Duodenal mucosa (tissue), 2 donors: ENCODE measurements at regions not wholly inside any gene's neighbourhood (a gene's known extent, or its start where the extent isn't known, plus 50 kb on each side); places are given as distances from the start of the nearest gene placed in this dataset.

Experiments
- H3K27ac ChIP-seq: one replicate; pipeline ENCODE4 v1.7.0; 2013; ENCODE audit warnings: low read depth, low read length
- H3K27me3 ChIP-seq, 2 donors: one replicate each; pipeline ENCODE4 v1.7.0; 2013; ENCODE audit warnings: low read length in 2 of 2, control low read depth in 1 of 2; ENCODE audit not compliant: insufficient read depth in 2 of 2, control insufficient read depth in 1 of 2
- H3K36me3 ChIP-seq, 2 donors: one replicate each; pipeline ENCODE4 v1.7.0; 2013; ENCODE audit warnings: low read length in 2 of 2, control low read depth in 1 of 2; ENCODE audit not compliant: insufficient read depth in 2 of 2, control insufficient read depth in 1 of 2
- H3K4me1 ChIP-seq, 2 donors: one replicate each; pipeline ENCODE4 v1.7.0; 2013; ENCODE audit warnings: low read length in 2 of 2, control low read depth in 1 of 2; ENCODE audit not compliant: insufficient read depth in 2 of 2, control insufficient read depth in 1 of 2
- H3K4me3 ChIP-seq, 2 donors: one replicate each; pipeline ENCODE4 v1.7.0; 2013; ENCODE audit warnings: low read length in 2 of 2, low read depth in 1 of 2
- H3K9ac ChIP-seq, 2 donors: one replicate each; pipeline ENCODE4 v1.7.0; 2013; ENCODE audit warnings: low read length in 2 of 2, low read depth in 1 of 2
- H3K9me3 ChIP-seq, 2 donors: one replicate each; pipeline ENCODE4 v1.7.0; 2013; ENCODE audit warnings: low read length in 2 of 2, control low read depth in 1 of 2; ENCODE audit not compliant: control insufficient read depth in 1 of 2

GRCh38 chr9:31807574-31808256 is 576.7 kb upstream of the ACO1 start:
- no peaks in the 10 kb centered on the region for H3K36me3 ChIP-seq
- H3K9ac ChIP-seq = no peak overlapping the region
- H3K27ac ChIP-seq = no peak overlapping the region
- H3K4me3 ChIP-seq = no peak overlapping the region
- no peaks in the 10 kb centered on the region for H3K27me3 ChIP-seq
- no peaks in the 10 kb centered on the region for H3K9me3 ChIP-seq
- no peaks in the 10 kb centered on the region for H3K4me1 ChIP-seq

- no peak overlapping the region for H3K9ac ChIP-seq
- H3K36me3 ChIP-seq = no peaks in the 10 kb centered on the region
- H3K4me3 ChIP-seq = no peak overlapping the region
- H3K9me3 ChIP-seq = no peaks in the 10 kb centered on the region
- no peaks in the 10 kb centered on the region for H3K4me1 ChIP-seq
- no peaks in the 10 kb centered on the region for H3K27me3 ChIP-seq
- H3K27ac ChIP-seq = no peak overlapping the region
Observed at GRCh38 chr9:31808766-31809165, 575.7 kb upstream of the ACO1 start.

GRCh38 chr9:31820426-31820825 is 564.0 kb upstream of the ACO1 start:
- Histone ChIP-seq H3K4me1 (no peaks in the 10 kb centered on the region), H3K9me3 (no peaks in the 10 kb centered on the region), H3K27me3 (no peaks in the 10 kb centered on the region), H3K27ac (no peak overlapping the region), H3K9ac (no peak overlapping the region), H3K4me3 (no peak overlapping the region), H3K36me3 (no peaks in the 10 kb centered on the region)

GRCh38 chr9:31821583-31821982 is 562.9 kb upstream of the ACO1 start:
- H3K4me1 ChIP-seq = no peaks in the 10 kb centered on the region
- no peaks in the 10 kb centered on the region for H3K27me3 ChIP-seq
- no peak overlapping the region for H3K4me3 ChIP-seq
- H3K36me3 ChIP-seq = no peaks in the 10 kb centered on the region
- no peaks in the 10 kb centered on the region for H3K9me3 ChIP-seq
- no peak overlapping the region for H3K27ac ChIP-seq
- H3K9ac ChIP-seq = no peak overlapping the region

- H3K27me3 ChIP-seq = no peaks in the 10 kb centered on the region
- no peaks in the 10 kb centered on the region for H3K4me1 ChIP-seq
- H3K27ac ChIP-seq = no peak overlapping the region
- H3K9me3 ChIP-seq = no peaks in the 10 kb centered on the region
- H3K4me3 ChIP-seq = no peak overlapping the region
- no peaks in the 10 kb centered on the region for H3K36me3 ChIP-seq
- no peak overlapping the region for H3K9ac ChIP-seq
Observed at GRCh38 chr9:31823365-31823764, 561.1 kb upstream of the ACO1 start.

- H3K36me3 ChIP-seq = no peaks in the 10 kb centered on the region
- H3K27me3 ChIP-seq = no peaks in the 10 kb centered on the region
- no peaks in the 10 kb centered on the region for H3K4me1 ChIP-seq
- no peak overlapping the region for H3K4me3 ChIP-seq
- no peaks in the 10 kb centered on the region for H3K9me3 ChIP-seq
- no peak overlapping the region for H3K27ac ChIP-seq
- no peak overlapping the region for H3K9ac ChIP-seq
Observed at GRCh38 chr9:31824860-31825259, 559.6 kb upstream of the ACO1 start.

GRCh38 chr9:31837211-31837610 is 547.2 kb upstream of the ACO1 start:
- Histone ChIP-seq H3K4me3 (no peak overlapping the region), H3K27me3 (no peaks in the 10 kb centered on the region), H3K36me3 (no peaks in the 10 kb centered on the region), H3K27ac (no peak overlapping the region), H3K9me3 (no peaks in the 10 kb centered on the region), H3K4me1 (no peaks in the 10 kb centered on the region), H3K9ac (no peak overlapping the region)

- Histone ChIP-seq H3K9me3 (no peaks in the 10 kb centered on the region), H3K9ac (no peak overlapping the region), H3K4me1 (no peaks in the 10 kb centered on the region)
Observed at GRCh38 chr9:31839273-31839672, 545.2 kb upstream of the ACO1 start.

GRCh38 chr9:31840702-31841101 is 543.7 kb upstream of the ACO1 start:
- no peak overlapping the region for H3K9ac ChIP-seq
- no peak overlapping the region for H3K4me3 ChIP-seq
- H3K36me3 ChIP-seq = no peaks in the 10 kb centered on the region
- no peaks in the 10 kb centered on the region for H3K9me3 ChIP-seq
- H3K27ac ChIP-seq = no peak overlapping the region
- no peaks in the 10 kb centered on the region for H3K4me1 ChIP-seq
- no peaks in the 10 kb centered on the region for H3K27me3 ChIP-seq

More at GRCh38 chr9:31839273-31839672, 545.2 kb upstream of the ACO1 start:
- H3K27me3 ChIP-seq = no peaks in the 10 kb centered on the region
- no peaks in the 10 kb centered on the region for H3K36me3 ChIP-seq
- H3K4me3 ChIP-seq = no peak overlapping the region
- no peak overlapping the region for H3K27ac ChIP-seq

GRCh38 chr9:31847963-31848362 is 536.5 kb upstream of the ACO1 start:
- no peak overlapping the region for H3K4me3 ChIP-seq
- no peak overlapping the region for H3K9ac ChIP-seq
- no peaks in the 10 kb centered on the region for H3K36me3 ChIP-seq
- no peaks in the 10 kb centered on the region for H3K4me1 ChIP-seq
- no peaks in the 10 kb centered on the region for H3K9me3 ChIP-seq
- no peak overlapping the region for H3K27ac ChIP-seq
- no peaks in the 10 kb centered on the region for H3K27me3 ChIP-seq
